GM06990 (cell line): ENCODE measurements at regions not wholly inside any gene's neighbourhood (a gene's known extent, or its start where the extent isn't known, plus 50 kb on each side); places are given as distances from the start of the nearest gene placed in this dataset.

Experiments used
- DNase-seq: peaks from one replicate; pipeline ENCODE4 v3.0.0-alpha.2; 2011; ENCODE audit not compliant: insufficient read length; ENCODE audit errors: extremely low read depth
- H3K27me3 ChIP-seq: replicated peaks from 2 replicates; pipeline ENCODE4 v1.6.0; 2011; ENCODE audit warnings: low read length; ENCODE audit not compliant: control insufficient read depth, insufficient read depth
- H3K36me3 ChIP-seq: 2 replicates; pipeline ENCODE4 v1.5.1; 2011; ENCODE audit warnings: low read length; ENCODE audit not compliant: control insufficient read depth, insufficient read depth
- H3K4me3 ChIP-seq: replicated peaks from 2 replicates; pipeline ENCODE4 v1.5.1; 2011; ENCODE audit warnings: low read depth, mild to moderate bottlenecking, control low read depth, low read length
- TF ChIP-seq, protein P1 (sequence below): IDR thresholded peaks from 2 replicates; pipeline ENCODE4 v1.5.1; 2011; ENCODE audit warnings: low read length, control low read depth, mild to moderate bottlenecking, inconsistent platforms; ENCODE audit not compliant: insufficient read depth, poor library complexity, severe bottlenecking

DNA sequence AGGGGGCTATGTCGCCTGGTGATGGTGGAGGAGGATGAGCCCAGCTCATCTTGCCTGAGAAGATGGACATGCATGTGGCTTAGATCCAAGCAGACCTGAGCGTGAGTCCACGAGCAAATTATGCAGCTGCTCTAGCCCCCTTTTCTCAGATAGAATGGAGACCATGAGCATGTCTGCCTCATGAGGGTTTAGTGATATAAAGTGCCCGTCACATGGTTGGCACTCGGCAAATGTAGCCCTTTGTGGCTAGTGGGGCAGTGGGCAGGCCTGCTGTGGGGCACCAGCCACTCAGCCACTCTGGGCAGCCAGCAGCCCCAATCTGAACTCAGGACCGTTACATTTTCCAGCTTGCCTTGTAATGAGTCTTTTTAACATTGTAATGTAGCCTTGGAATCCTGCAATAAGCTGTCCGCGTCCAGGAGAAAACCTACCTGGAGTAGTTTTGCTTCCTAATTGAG, 92.1 kb upstream of the HS6ST1 start:
- Histone ChIP-seq H3K27me3 (no peaks in the 10 kb centered on the region), H3K4me3 (no peak overlapping the region), H3K36me3 (no peaks in the 10 kb centered on the region)
- DNase-seq: no peak
- TF ChIP-seq, protein P1, sequence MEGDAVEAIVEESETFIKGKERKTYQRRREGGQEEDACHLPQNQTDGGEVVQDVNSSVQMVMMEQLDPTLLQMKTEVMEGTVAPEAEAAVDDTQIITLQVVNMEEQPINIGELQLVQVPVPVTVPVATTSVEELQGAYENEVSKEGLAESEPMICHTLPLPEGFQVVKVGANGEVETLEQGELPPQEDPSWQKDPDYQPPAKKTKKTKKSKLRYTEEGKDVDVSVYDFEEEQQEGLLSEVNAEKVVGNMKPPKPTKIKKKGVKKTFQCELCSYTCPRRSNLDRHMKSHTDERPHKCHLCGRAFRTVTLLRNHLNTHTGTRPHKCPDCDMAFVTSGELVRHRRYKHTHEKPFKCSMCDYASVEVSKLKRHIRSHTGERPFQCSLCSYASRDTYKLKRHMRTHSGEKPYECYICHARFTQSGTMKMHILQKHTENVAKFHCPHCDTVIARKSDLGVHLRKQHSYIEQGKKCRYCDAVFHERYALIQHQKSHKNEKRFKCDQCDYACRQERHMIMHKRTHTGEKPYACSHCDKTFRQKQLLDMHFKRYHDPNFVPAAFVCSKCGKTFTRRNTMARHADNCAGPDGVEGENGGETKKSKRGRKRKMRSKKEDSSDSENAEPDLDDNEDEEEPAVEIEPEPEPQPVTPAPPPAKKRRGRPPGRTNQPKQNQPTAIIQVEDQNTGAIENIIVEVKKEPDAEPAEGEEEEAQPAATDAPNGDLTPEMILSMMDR: no peak

DNA sequence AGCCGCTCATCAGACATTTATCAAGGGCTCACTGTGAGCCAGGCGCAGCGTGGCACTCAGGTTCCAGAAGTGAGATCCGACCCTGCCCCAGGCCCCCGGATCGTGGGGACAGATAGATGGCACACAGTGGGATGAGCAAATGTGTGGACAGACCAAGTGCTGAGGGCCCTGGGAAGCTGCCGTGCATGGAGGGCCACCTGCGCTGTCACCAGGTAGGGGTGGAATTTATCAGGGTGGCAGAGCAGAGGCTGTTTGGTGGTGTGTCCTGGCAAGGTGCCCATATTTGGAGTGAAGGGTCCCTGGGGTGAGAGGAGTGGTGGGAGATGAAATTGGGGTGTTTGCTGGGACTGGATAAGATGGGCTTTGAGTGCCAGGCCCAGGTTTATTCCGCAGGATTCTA, 92.8 kb upstream of the HS6ST1 start:
- TF ChIP-seq, protein P1: no peak
- H3K27me3 ChIP-seq: no peaks in the 10 kb centered on the region
- no peak overlapping the region for H3K4me3 ChIP-seq
- DNase-seq: no peak
- no peaks in the 10 kb centered on the region for H3K36me3 ChIP-seq

DNA sequence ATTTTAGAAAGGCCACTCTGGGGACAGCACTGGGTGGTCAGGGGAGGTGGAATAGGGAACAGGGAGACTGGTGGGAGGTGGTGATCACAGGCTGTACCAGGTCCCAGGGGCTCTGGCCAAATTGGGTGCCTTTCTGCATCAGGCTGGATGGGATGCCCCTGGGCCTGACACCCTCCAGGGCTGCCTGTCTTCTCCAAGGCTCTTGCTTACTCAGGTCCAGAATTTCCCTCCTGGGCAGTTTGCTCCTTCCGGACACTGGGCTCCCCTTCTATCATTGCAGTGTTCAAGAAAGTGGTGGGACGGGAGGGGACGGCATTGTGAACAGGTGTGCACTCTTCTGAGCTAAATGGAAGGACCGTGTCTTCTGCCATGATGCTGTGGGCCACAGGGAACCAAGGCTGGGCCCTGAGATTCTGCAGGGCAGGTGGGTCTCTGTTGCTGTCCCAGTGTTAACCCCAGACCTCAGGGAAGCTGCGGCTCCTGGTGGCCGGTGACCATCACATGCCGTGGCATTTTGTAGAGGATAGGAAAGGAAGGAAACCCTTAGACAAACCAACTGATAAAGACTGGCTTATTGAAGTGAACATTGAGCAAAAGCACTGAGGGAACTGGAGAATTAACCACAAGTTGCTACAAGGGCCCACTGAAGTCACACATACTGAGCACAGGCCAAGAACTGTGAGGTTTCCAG, 93.7 kb upstream of the HS6ST1 start:
- no peaks in the 10 kb centered on the region for H3K36me3 ChIP-seq
- no peaks in the 10 kb centered on the region for H3K27me3 ChIP-seq
- no peak for DNase-seq
- TF ChIP-seq, protein P1: no peak
- H3K4me3 ChIP-seq: no peak overlapping the region

DNA sequence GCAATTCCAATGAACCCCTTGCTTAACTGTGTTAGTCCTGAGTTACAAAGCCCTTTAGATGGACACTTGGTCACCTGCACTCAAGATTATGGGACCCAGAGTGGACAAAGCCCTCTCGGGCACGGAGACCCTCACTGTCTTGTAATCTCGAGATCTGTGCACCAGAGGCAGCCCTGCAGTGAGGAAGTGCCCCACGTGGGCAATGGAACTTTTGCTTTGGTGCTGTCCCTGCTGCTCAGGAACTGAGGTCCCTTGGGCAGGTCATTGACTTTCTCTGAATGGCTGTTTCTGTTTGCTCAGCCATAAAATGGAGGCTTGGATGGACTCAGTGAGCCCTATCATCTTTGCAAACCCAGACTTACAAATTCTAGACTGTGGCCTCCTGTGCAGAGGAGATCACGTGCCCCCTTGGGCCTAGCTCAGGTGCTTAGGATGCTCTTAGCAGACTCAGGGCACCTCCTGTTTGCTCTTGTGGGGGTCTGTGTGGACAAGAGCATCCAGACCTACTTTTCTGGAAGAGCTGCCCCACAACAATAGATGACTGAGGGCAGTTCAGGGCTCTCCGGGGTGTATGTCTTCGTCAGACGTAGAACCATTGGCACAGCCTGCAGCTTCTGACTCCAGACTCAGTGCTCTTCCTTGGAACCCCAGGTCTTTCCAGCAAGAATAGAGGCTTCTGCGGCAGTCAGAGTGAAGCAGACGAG, 94.5 kb upstream of the HS6ST1 start:
- H3K27me3 ChIP-seq: no peaks in the 10 kb centered on the region
- TF ChIP-seq, protein P1: no peak
- no peak overlapping the region for H3K4me3 ChIP-seq
- no peak for DNase-seq
- no peaks in the 10 kb centered on the region for H3K36me3 ChIP-seq

DNA sequence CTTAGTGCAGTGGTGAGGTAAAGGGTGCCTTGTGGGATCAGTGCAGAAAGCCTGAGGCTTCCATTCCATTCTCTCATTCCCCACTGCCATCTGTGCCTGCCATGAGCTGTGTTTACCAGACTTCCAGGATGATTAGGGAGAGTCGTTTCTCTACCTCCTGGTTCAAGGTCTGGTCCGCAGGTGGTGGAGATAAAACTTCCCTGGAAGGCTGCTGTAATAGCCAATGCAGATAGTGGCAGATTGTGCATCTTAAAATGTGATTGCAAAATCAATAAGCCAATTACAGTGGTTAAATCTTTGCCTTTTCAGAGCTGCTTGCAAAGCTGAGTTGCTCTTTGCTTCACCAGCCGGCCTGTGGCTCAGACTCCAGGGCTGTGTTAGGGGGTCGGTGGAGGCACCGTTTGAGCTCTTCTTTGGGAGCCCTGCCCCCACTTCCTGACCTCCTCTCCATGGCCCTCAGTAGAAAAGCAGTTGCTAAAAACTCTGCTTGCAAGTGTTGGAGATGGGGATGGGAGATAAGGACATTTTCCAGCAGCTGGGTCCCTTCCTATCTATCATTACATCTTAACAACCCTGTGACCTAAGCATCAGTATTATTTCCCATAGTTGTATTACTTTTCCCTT, 95.2 kb upstream of the HS6ST1 start:
- H3K36me3 ChIP-seq: no peaks in the 10 kb centered on the region
- no peak overlapping the region for H3K4me3 ChIP-seq
- TF ChIP-seq, protein P1: no peak
- H3K27me3 ChIP-seq: no peaks in the 10 kb centered on the region
- DNase-seq: no peak
